ENCODE measurements at regions not wholly inside any gene's neighbourhood (a gene's known extent, or its start where the extent isn't known, plus 50 kb on each side); places are given as distances from the start of the nearest gene placed in this dataset.

- H2BK20ac ChIP-seq (ENCODE audit: low read depth, low read length, poor library complexity, severe bottlenecking), result no peak overlapping the region
These were observed 833.0 kb downstream of the DACH1 start for GRCh38 chr13:71034018-71034417.

More at GRCh38 chr13:71034018-71034417, 833.0 kb downstream of the DACH1 start:
- peaks cover under 1 to 14% (median 3%) of the 10 kb centered on the region in 3 experiments; a peak in 4 of 7 replicates for H3K36me3 Mint-ChIP-seq (ENCODE audit: insufficient read depth in 1 of 3, low read depth in 3 of 3)
- Histone ChIP-seq H3K18ac (ENCODE audit: insufficient read length, low read depth, low read length) (no peak overlapping the region), H3K23ac (ENCODE audit: insufficient read length, low read depth, low read length) (no peak overlapping the region), H3K23me2 (ENCODE audit: insufficient read length, low read depth, low read length, poor library complexity, severe bottlenecking) (no peaks in the 10 kb centered on the region), H2BK12ac (ENCODE audit: insufficient read length, low read depth, low read length) (no peak overlapping the region), H3K4ac (ENCODE audit: low read depth, low read length) (no peak overlapping the region), H4K91ac (ENCODE audit: insufficient read length, low read depth, low read length) (no peak overlapping the region), H3K9ac (ENCODE audit: extremely low read depth, insufficient read length, low read length) (no peak overlapping the region), H3K14ac (ENCODE audit: insufficient read depth, low read length) (no peak overlapping the region), H3T11ph (ENCODE audit: low read length) (no peak overlapping the region), H3K79me2 (ENCODE audit: insufficient read depth, low read length) (no peaks in the 10 kb centered on the region), H2BK120ac (ENCODE audit: low read depth, low read length, poor library complexity, severe bottlenecking) (no peak overlapping the region), H3K79me1 (ENCODE audit: insufficient read depth, low read depth, low read length, poor library complexity, severe bottlenecking) (no peaks in the 10 kb centered on the region), H3K56ac (ENCODE audit: insufficient read length, low read depth, low read length) (no peak overlapping the region), H3K4me1 (ENCODE audit: insufficient read depth, low read length) (no peaks in the 10 kb centered on the region), H4K5ac (ENCODE audit: insufficient read length, low read depth, low read length) (no peak overlapping the region), H3K9me3 (ENCODE audit: control insufficient read depth, low read depth, low read length) (peaks cover 4% of the 10 kb centered on the region), H2BK5ac (ENCODE audit: insufficient read length, low read length) (no peak overlapping the region), H4K8ac (replicated peaks; ENCODE audit: insufficient read length, low read depth, low read length) (no peak overlapping the region), H2BK15ac (ENCODE audit: low read depth, low read length) (no peak overlapping the region), H3K27ac (ENCODE audit: insufficient read length, low read depth, low read length) (no peak overlapping the region), H3K4me2 (ENCODE audit: insufficient read depth, insufficient read length, low read length) (no peak overlapping the region), H3K27me3 (ENCODE audit: insufficient read depth, low read length) (peaks cover 7% of the 10 kb centered on the region; the same call in 1 of the 2 replicates), H2AFZ (ENCODE audit: low read length) (no peak overlapping the region), H2AK5ac (ENCODE audit: insufficient read length, low read length) (no peak overlapping the region), H4K20me1 (ENCODE audit: control insufficient read depth, insufficient read depth, insufficient read length) (no peaks in the 10 kb centered on the region)
- H3K27me3 Mint-ChIP-seq (ENCODE audit: low read depth), result peaks cover 52% of the 10 kb centered on the region
- H3K4me1 Mint-ChIP-seq, result peaks cover 9% of the 10 kb centered on the region in 2 experiments
- H3K9me3 Mint-ChIP-seq, result peaks cover 5 to 15% of the 10 kb centered on the region in 2 experiments; a peak in 4 of 5 replicates
- no CpG with 5 or more reads among the region's 4 CpGs for WGBS (ENCODE audit: extremely low coverage, insufficient read length, low lambda C conversion rate)
- no peak for DNase-seq
- no peak overlapping the region for H3K4me3 Mint-ChIP-seq
- H3K27ac Mint-ChIP-seq, result no peak overlapping the region
- no peak for TF ChIP-seq CTCF (conservative IDR thresholded peaks at IDR 0.05)
